GM12878 (cell line): ENCODE measurements at regions not wholly inside any gene's neighbourhood (a gene's known extent, or its start where the extent isn't known, plus 50 kb on each side); places are given as distances from the start of the nearest gene placed in this dataset.

Experiments
- ATAC-seq: fragments of 200-7000 bp; cut with Tn5 transposase; 3 replicates; pipeline ENCODE4 v1.9.1; 2020; ENCODE audit warnings: mild to moderate bottlenecking, moderate library complexity
- BruUV-seq: library from RNA; stranded (reverse); fragments of 400-500 nt; replicated peaks from 2 replicates; lab custom pipeline; 2021; lab: Mats Ljungman, UMichigan
- CTCF ChIA-PET: fragments of 300-600 bp; sonication (Branson Sonifier 250); formaldehyde crosslinking; extraction: SDS; loops from one replicate; lab custom pipeline; 2021; ENCODE audit warnings: inconsistent platforms; lab: Yijun Ruan, JAX
- POLR2A ChIA-PET: fragments of 350-600 bp; formaldehyde crosslinking; extraction: SDS; loops from one replicate; lab custom pipeline; 2021; ENCODE audit warnings: inconsistent platforms; lab: Charles Lee
- RAD21 ChIA-PET: fragments of 300-600 bp; sonication (Branson Sonifier 250); formaldehyde crosslinking; loops from one replicate; lab custom pipeline; 2023; ENCODE audit warnings: antibody characterized with exemption; ENCODE audit not compliant: unreplicated experiment; lab: Charles Lee
- SMC1A ChIA-PET: fragments of 300-600 bp; sonication (Branson Sonifier 250); formaldehyde crosslinking; loops from one replicate; lab custom pipeline; 2023; ENCODE audit not compliant: unreplicated experiment, uncharacterized antibody; lab: Charles Lee
- DNase-seq: peaks from one replicate; pipeline ENCODE4 v3.0.0-alpha.2; 2011; ENCODE audit warnings: low read depth, low spot score
- FAIRE-seq: peaks from 3 replicates; lab custom pipeline; 2011; peaks lifted over from hg19 to GRCh38; lab: Jason Lieb, UNC
- H2AFZ ChIP-seq: 2 replicates; pipeline ENCODE4 v1.6.0; 2011; ENCODE audit warnings: low read depth, low read length, control low read depth; ENCODE audit not compliant: control insufficient read depth
- H3K27ac ChIP-seq: 2 replicates; pipeline ENCODE4 v1.5.1; 2011; ENCODE audit warnings: control low read depth; ENCODE audit not compliant: control insufficient read depth, insufficient read depth
- H3K27me3 ChIP-seq, 2 experiments: replicated peaks in 1 of 2; 2 replicates each; pipeline versions ENCODE4 v1.6.0 to v1.6.1; 2011; ENCODE audit warnings: low read length in 1 of 2; ENCODE audit not compliant: control insufficient read depth in 2 of 2, insufficient read depth in 2 of 2
- H3K36me3 ChIP-seq, 2 experiments: 2 replicates each; pipeline ENCODE4 v1.5.1; 2011; ENCODE audit warnings: low read length in 1 of 2; ENCODE audit not compliant: control insufficient read depth in 2 of 2, insufficient read depth in 2 of 2
- H3K4me1 ChIP-seq: 2 replicates; pipeline ENCODE4 v1.6.1; 2011; ENCODE audit warnings: mild to moderate bottlenecking, low read length, moderate library complexity, mixed read lengths; ENCODE audit not compliant: control insufficient read depth, insufficient read depth
- H3K4me2 ChIP-seq: 2 replicates; pipeline ENCODE4 v1.6.0; 2011; ENCODE audit warnings: control low read depth; ENCODE audit not compliant: control insufficient read depth, insufficient read depth
- H3K4me3 ChIP-seq: fragments of 200-600 bp; sonication (generic); 2 replicates; pipeline ENCODE4 v1.5.1; 2016
- H3K79me2 ChIP-seq: 2 replicates; pipeline ENCODE4 v1.6.0; 2011; ENCODE audit warnings: low read length; ENCODE audit not compliant: control insufficient read depth, insufficient read depth
- H3K9ac ChIP-seq: 2 replicates; pipeline ENCODE4 v1.8.0; 2011; ENCODE audit warnings: low read length, control low read depth, mixed read lengths; ENCODE audit not compliant: control insufficient read depth, insufficient read depth
- H3K9me3 ChIP-seq: replicated peaks from 3 replicates; pipeline ENCODE4 v1.5.1; 2011; ENCODE audit warnings: mild to moderate bottlenecking, low read length; ENCODE audit not compliant: control insufficient read depth, insufficient read depth
- H4K20me1 ChIP-seq: 2 replicates; pipeline ENCODE4 v1.6.0; 2011; ENCODE audit not compliant: control insufficient read depth, insufficient read depth
- BACH1 ChIP-seq: fragments of 450-650 bp; IDR thresholded peaks from 2 replicates; pipeline ENCODE4 v1.6.1; 2017; ENCODE audit warnings: mild to moderate bottlenecking, borderline replicate concordance
- DPF2 ChIP-seq: fragments of 450-650 bp; IDR thresholded peaks from 2 replicates; pipeline ENCODE4 v1.6.1; 2017; ENCODE audit warnings: mild to moderate bottlenecking
- E2F8 ChIP-seq: fragments of 450-650 bp; IDR thresholded peaks from 2 replicates; pipeline ENCODE4 v1.6.1; 2018; ENCODE audit warnings: mild to moderate bottlenecking, low read depth, moderate library complexity; ENCODE audit not compliant: partially characterized antibody
- ELK1 ChIP-seq: IDR thresholded peaks from 2 replicates; pipeline ENCODE4 v1.6.1; 2012; ENCODE audit warnings: low read depth, low read length, improper control_type of control experiment
- IRF5 ChIP-seq: fragments of 450-650 bp; IDR thresholded peaks from 2 replicates; pipeline ENCODE4 v1.6.1; 2017; ENCODE audit warnings: borderline replicate concordance
- KAT2A ChIP-seq: conservative IDR thresholded peaks from 2 replicates; pipeline ENCODE4 v1.6.1; 2011; ENCODE audit warnings: low read depth, low read length; ENCODE audit not compliant: control insufficient read depth
- RAD51 ChIP-seq: fragments of 450-650 bp; IDR thresholded peaks from 2 replicates; pipeline ENCODE4 v1.6.1; 2016; ENCODE audit warnings: moderate library complexity, mild to moderate bottlenecking, inconsistent platforms
- SP1 ChIP-seq: IDR thresholded peaks from one replicate; pipeline ENCODE4 v1.6.1; 2011; ENCODE audit warnings: low read depth, low read length
- YBX1 ChIP-seq: fragments of 450-650 bp; IDR thresholded peaks from 2 replicates; pipeline ENCODE4 v1.6.1; 2016; ENCODE audit warnings: antibody characterized with exemption
- ZBTB11 ChIP-seq: fragments of 450-650 bp; formaldehyde crosslinking; IDR thresholded peaks from 2 replicates; pipeline ENCODE4 v1.5.0; 2022; ENCODE audit warnings: mild to moderate bottlenecking, missing genetic modification characterization
- ZNF207 ChIP-seq: fragments of 450-650 bp; IDR thresholded peaks from 2 replicates; pipeline ENCODE4 v1.6.1; 2014; ENCODE audit warnings: antibody characterized with exemption, mild to moderate bottlenecking, borderline replicate concordance
- ZNF592 ChIP-seq: fragments of 450-650 bp; IDR thresholded peaks from 2 replicates; pipeline ENCODE4 v1.6.1; 2017; ENCODE audit warnings: mild to moderate bottlenecking, moderate library complexity
- WGBS: methylation state at CpG from one replicate; pipeline ENCODE4 v1.1.6; 2016; ENCODE audit warnings: low lambda C conversion rate; ENCODE audit not compliant: insufficient replicate concordance, insufficient coverage; ENCODE audit errors: missing lambda C conversion rate; 5-methylcytosine and 5-hydroxymethylcytosine counted together
- in situ Hi-C: fragments of 300-500 bp; cut with MboI; formaldehyde crosslinking; loops from 9 replicates; pipeline ENCODE4 v1.14.3; 2018; ENCODE audit warnings: mixed read lengths
- intact Hi-C: fragments of 100-400 bp; cut with micrococcal nuclease; formaldehyde crosslinking; loops from one replicate; pipeline ENCODE4 v1.14.2; 2022; ENCODE audit not compliant: unreplicated experiment

GRCh38 chr3:89560568-89560967 lies 453.1 kb downstream of the EPHA3 start:
- Histone ChIP-seq H3K27ac (no peak overlapping the region), H3K9me3 (no peaks in the 10 kb centered on the region), H3K4me1 (no peaks in the 10 kb centered on the region), H3K27me3 (no peaks in the 10 kb centered on the region), H3K79me2 (no peaks in the 10 kb centered on the region), H3K4me2 (no peak overlapping the region), H3K9ac (no peak overlapping the region), H4K20me1 (no peaks in the 10 kb centered on the region), H2AFZ (no peak overlapping the region), H3K36me3 (no peaks in the 10 kb centered on the region), H3K4me3 (no peak overlapping the region)
- WGBS = 0% methylated on average over 1 of the region's 1 CpG
- no TSS peak for BruUV-seq
- no peak for FAIRE-seq
- DNase-seq = no peak
- intact Hi-C loops (no loop called here), in situ Hi-C loops (no loop called here)
- POLR2A ChIA-PET = no interaction called here
- ATAC-seq = no peak
- CTCF ChIA-PET = interaction anchor here (1.0 to 1.4 kb wide), 2 partner anchors 33 to 531 kb away, joined by 3 to 4 read pairs; no protein-coding TSS in a partner anchor
- SMC1A ChIA-PET = no interaction called here
- RAD21 ChIA-PET = interaction anchor here (1.5 kb wide), 1 partner anchor 531 kb away, joined by 3 read pairs; no protein-coding TSS in a partner anchor
- no peak for TF ChIP-seq SP1
- TF ChIP-seq YBX1 = no peak
- TF ChIP-seq ZNF592 = no peak
- TF ChIP-seq IRF5 = no peak
- TF ChIP-seq ZBTB11 = no peak
- no peak for TF ChIP-seq DPF2
- no peak for TF ChIP-seq KAT2A
- no peak for TF ChIP-seq ZNF207
- no peak for TF ChIP-seq ELK1
- no peak for TF ChIP-seq E2F8
- TF ChIP-seq RAD51 = no peak
- TF ChIP-seq BACH1 = no peak
